Astrocyte of the hippocampus (primary cell): ENCODE measurements at regions not wholly inside any gene's neighbourhood (a gene's known extent, or its start where the extent isn't known, plus 50 kb on each side); places are given as distances from the start of the nearest gene placed in this dataset.
A peak's percentile ranks its signal among the peaks of the same experiment; 100 is the strongest.

Experiments
- DNase-seq: peaks from one replicate; pipeline ENCODE4 v3.0.0; 2011; ENCODE audit warnings: low read depth, low spot score

- no peak for DNase-seq
Measured at GRCh38 chr14:42140001-42140400, 533.3 kb downstream of the LRFN5 start.

GRCh38 chr14:42138406-42138805 lies 531.7 kb downstream of the LRFN5 start:
- no peak for DNase-seq

- DNase-seq = no peak
Measured at GRCh38 chr14:42130815-42131214, 524.1 kb downstream of the LRFN5 start.

GRCh38 chr14:42123526-42123925 lies 516.9 kb downstream of the LRFN5 start:
- no peak for DNase-seq

- DNase-seq = no peak
Measured at GRCh38 chr14:42113358-42114069, 506.8 kb downstream of the LRFN5 start.

- peak; percentile 31 for DNase-seq
Measured at GRCh38 chr14:42112108-42112507, 505.4 kb downstream of the LRFN5 start.

GRCh38 chr14:42111355-42111754 lies 504.7 kb downstream of the LRFN5 start:
- DNase-seq = no peak

GRCh38 chr14:42110167-42110566 lies 503.5 kb downstream of the LRFN5 start:
- peak; percentile 53 for DNase-seq

GRCh38 chr14:42095155-42095554 lies 488.5 kb downstream of the LRFN5 start:
- peak; percentile 5 for DNase-seq

GRCh38 chr14:42090122-42090521 lies 483.4 kb downstream of the LRFN5 start:
- DNase-seq = no peak

- no peak for DNase-seq
Measured at GRCh38 chr14:42079911-42080310, 473.2 kb downstream of the LRFN5 start.

GRCh38 chr14:42078345-42078744 lies 471.7 kb downstream of the LRFN5 start:
- DNase-seq = no peak

GRCh38 chr14:42070031-42070430 lies 463.4 kb downstream of the LRFN5 start:
- DNase-seq = no peak

- DNase-seq = peak; percentile 30
Measured at GRCh38 chr14:42057111-42057510, 450.4 kb downstream of the LRFN5 start.

GRCh38 chr14:42047421-42048055 lies 440.9 kb downstream of the LRFN5 start:
- DNase-seq = peak; percentile 34

- DNase-seq = no peak
Measured at GRCh38 chr14:42045383-42045782, 438.7 kb downstream of the LRFN5 start.

- no peak for DNase-seq
Measured at GRCh38 chr14:42028607-42029006, 421.9 kb downstream of the LRFN5 start.

- no peak for DNase-seq
Measured at GRCh38 chr14:42027271-42027670, 420.6 kb downstream of the LRFN5 start.

- no peak for DNase-seq
Measured at GRCh38 chr14:42023452-42023851, 416.8 kb downstream of the LRFN5 start.

GRCh38 chr14:42014301-42014700 lies 407.6 kb downstream of the LRFN5 start:
- DNase-seq = no peak

GRCh38 chr14:42013559-42013958 lies 406.9 kb downstream of the LRFN5 start:
- DNase-seq = no peak

GRCh38 chr14:42013153-42013552 lies 406.5 kb downstream of the LRFN5 start:
- DNase-seq = no peak

GRCh38 chr14:42011221-42011620 lies 404.5 kb downstream of the LRFN5 start:
- DNase-seq = no peak
